ENCODE measurements at regions not wholly inside any gene's neighbourhood (a gene's known extent, or its start where the extent isn't known, plus 50 kb on each side); places are given as distances from the start of the nearest gene placed in this dataset.

GRCh38 chr1:59125154-59125553 lies 171.7 kb upstream of the FGGY start:
- Mint-ChIP-seq H3K4me1 (ENCODE audit: insufficient read depth, unreplicated experiment) (peaks cover 24% of the 10 kb centered on the region), H3K27me3 (ENCODE audit: insufficient read depth, unreplicated experiment) (no peaks in the 10 kb centered on the region), H3K9me3 (ENCODE audit: unreplicated experiment) (peaks cover 7% of the 10 kb centered on the region), H3K27ac (ENCODE audit: low read depth, unreplicated experiment) (no peak overlapping the region), H3K4me3 (ENCODE audit: unreplicated experiment) (no peak overlapping the region), H3K36me3 (ENCODE audit: insufficient read depth, unreplicated experiment) (no peaks in the 10 kb centered on the region)
- DNase-seq (ENCODE audit: unreplicated experiment), result no peak
- intact Hi-C loops (cut with micrococcal nuclease), result no loop called here
- no peak for TF ChIP-seq CTCF (IDR thresholded peaks at IDR 0.05; ENCODE audit: unreplicated experiment)
- ChIA-PET POLR2A (interaction anchor here (0.7 to 1.6 kb wide), 2 partner anchors 18 to 219 kb away, joined by 5 to 6 read pairs; no protein-coding TSS in a partner anchor), CTCF (interaction anchor here (0.7 kb wide), 2 partner anchors 13 to 242 kb away, joined by 3 read pairs; no protein-coding TSS in a partner anchor)
- BruUV-seq (replicated peaks), result no TSS peak

GRCh38 chr1:59125676-59126320 lies 171.1 kb upstream of the FGGY start:
- no peak for DNase-seq (ENCODE audit: unreplicated experiment)
- ChIA-PET CTCF (interaction anchor here (0.7 to 0.8 kb wide), 4 partner anchors 14 to 457 kb away, joined by 3 read pairs; no protein-coding TSS in a partner anchor), POLR2A (interaction anchor here (0.7 kb wide), 1 partner anchor 219 kb away, joined by 5 read pairs; no protein-coding TSS in a partner anchor)
- BruUV-seq (replicated peaks), result no TSS peak
- no peak overlapping the region for H3K27ac Mint-ChIP-seq (ENCODE audit: low read depth, unreplicated experiment)
- TF ChIP-seq CTCF (IDR thresholded peaks at IDR 0.05; ENCODE audit: unreplicated experiment), result no peak
- peaks cover 24% of the 10 kb centered on the region for H3K4me1 Mint-ChIP-seq (ENCODE audit: insufficient read depth, unreplicated experiment)
- intact Hi-C loops (cut with micrococcal nuclease), result no loop called here
- no peak overlapping the region for H3K4me3 Mint-ChIP-seq (ENCODE audit: unreplicated experiment)
- no peaks in the 10 kb centered on the region for H3K27me3 Mint-ChIP-seq (ENCODE audit: insufficient read depth, unreplicated experiment)
- no peaks in the 10 kb centered on the region for H3K36me3 Mint-ChIP-seq (ENCODE audit: insufficient read depth, unreplicated experiment)
- H3K9me3 Mint-ChIP-seq (ENCODE audit: unreplicated experiment), result peaks cover 7% of the 10 kb centered on the region

- H3K4me3 Mint-ChIP-seq (ENCODE audit: unreplicated experiment), result no peak overlapping the region
- H3K36me3 Mint-ChIP-seq (ENCODE audit: insufficient read depth, unreplicated experiment), result no peaks in the 10 kb centered on the region
- H3K9me3 Mint-ChIP-seq (ENCODE audit: unreplicated experiment), result peaks cover 7% of the 10 kb centered on the region
- POLR2A ChIA-PET, result no interaction called here
- no peak for TF ChIP-seq CTCF (IDR thresholded peaks at IDR 0.05; ENCODE audit: unreplicated experiment)
- H3K4me1 Mint-ChIP-seq (ENCODE audit: insufficient read depth, unreplicated experiment), result peaks cover 24% of the 10 kb centered on the region
- no TSS peak for BruUV-seq (replicated peaks)
- no peak overlapping the region for H3K27ac Mint-ChIP-seq (ENCODE audit: low read depth, unreplicated experiment)
- intact Hi-C loops (cut with micrococcal nuclease), result no loop called here
- no peaks in the 10 kb centered on the region for H3K27me3 Mint-ChIP-seq (ENCODE audit: insufficient read depth, unreplicated experiment)
- CTCF ChIA-PET, result interaction anchor here (0.8 kb wide), 1 partner anchor 456 kb away, joined by 3 read pairs; no protein-coding TSS in a partner anchor
- DNase-seq (ENCODE audit: unreplicated experiment), result no peak
These were observed 170.5 kb upstream of the FGGY start for GRCh38 chr1:59126366-59126765.

- H3K27me3 Mint-ChIP-seq (ENCODE audit: insufficient read depth, unreplicated experiment), result no peaks in the 10 kb centered on the region
- H3K27ac Mint-ChIP-seq (ENCODE audit: low read depth, unreplicated experiment), result no peak overlapping the region
- DNase-seq (ENCODE audit: unreplicated experiment), result no peak
- BruUV-seq (replicated peaks), result no TSS peak
- no peaks in the 10 kb centered on the region for H3K36me3 Mint-ChIP-seq (ENCODE audit: insufficient read depth, unreplicated experiment)
- TF ChIP-seq CTCF (IDR thresholded peaks at IDR 0.05; ENCODE audit: unreplicated experiment), result no peak
- H3K9me3 Mint-ChIP-seq (ENCODE audit: unreplicated experiment), result peaks cover 7% of the 10 kb centered on the region
- H3K4me1 Mint-ChIP-seq (ENCODE audit: insufficient read depth, unreplicated experiment), result peaks cover 17% of the 10 kb centered on the region
- intact Hi-C loops (cut with micrococcal nuclease), result no loop called here
- ChIA-PET POLR2A (interaction anchor here (1.2 kb wide), 2 partner anchors 44 to 374 kb away, joined by 3 to 4 read pairs; no protein-coding TSS in a partner anchor), CTCF (no interaction called here)
- no peak overlapping the region for H3K4me3 Mint-ChIP-seq (ENCODE audit: unreplicated experiment)
These were observed 168.6 kb upstream of the FGGY start for GRCh38 chr1:59128239-59128736.
